NCI-H1105 treated with DMSO at 0.1 percent for 48 hours (cell line): ENCODE measurements at regions not wholly inside any gene's neighbourhood (a gene's known extent, or its start where the extent isn't known, plus 50 kb on each side); places are given as distances from the start of the nearest gene placed in this dataset.

Experiments used
- DNase-seq: peaks from one replicate; lab custom pipeline; 2025; lab: John Stamatoyannopoulos, UW

DNA sequence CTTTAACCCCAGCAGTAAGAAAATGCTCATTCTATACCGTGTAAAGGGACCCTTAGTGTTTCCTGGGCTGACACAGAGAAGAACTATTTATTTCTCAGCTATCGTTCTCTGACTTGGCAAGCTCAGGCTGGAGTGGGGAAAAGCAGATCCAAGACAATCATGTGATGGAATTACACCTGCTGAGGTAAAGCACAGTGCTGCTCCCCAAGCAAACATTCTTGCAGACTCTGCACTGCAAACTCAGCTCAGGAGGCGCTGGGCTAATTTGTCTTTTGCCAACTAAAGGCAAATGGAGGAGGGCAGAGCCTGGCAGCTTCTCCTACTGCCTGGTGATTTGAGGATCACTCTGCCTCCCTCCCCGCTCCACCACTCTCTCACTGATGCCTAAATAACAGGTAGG lies 57.8 kb upstream of the FUT8 start:
- DNase-seq: no peak

DNA sequence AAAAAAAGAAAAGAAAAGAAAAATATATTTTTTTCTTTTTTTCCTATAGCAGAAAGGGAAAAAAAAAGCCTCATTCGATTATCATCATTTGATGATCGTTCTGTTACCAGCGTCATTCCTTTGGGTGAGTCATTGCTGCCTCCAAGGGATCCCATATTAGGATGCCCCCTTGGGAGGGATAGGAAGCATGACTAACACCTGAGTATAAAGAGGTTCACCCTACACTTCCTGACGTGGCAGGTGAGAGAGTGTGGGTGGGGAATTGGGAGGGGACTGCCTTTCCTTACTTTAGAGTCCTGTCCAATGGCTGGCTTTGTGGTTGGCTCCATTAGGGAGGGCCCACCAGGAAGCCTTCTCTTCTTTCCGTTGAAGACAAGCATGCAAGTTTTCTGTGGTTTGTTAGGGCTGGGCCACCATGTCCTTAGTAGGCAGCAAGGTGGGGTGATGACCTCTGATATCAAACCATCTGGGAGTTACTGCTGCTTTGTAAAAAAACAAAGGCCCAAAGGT lies 56.1 kb upstream of the FUT8 start:
- DNase-seq: no peak

DNA sequence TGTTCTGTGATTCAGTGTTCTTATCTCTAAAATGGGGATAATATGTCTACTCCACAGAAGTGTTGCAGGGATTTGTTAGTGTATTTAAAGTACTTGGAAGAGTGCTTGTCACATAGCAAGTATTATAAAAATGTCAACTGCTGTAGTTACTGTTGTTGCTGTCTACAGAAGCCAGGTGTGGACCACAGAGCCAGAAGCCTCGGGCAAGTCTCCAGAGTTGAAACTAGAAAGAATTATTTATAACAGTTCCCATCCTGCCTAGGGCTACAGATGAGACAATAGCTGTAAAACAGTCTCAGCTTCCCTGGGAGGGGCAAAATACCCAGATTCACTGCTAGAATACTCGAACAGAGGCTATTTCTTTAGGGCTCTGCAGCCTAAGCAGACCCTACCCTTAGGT lies 55.4 kb upstream of the FUT8 start:
- no peak for DNase-seq

GRCh38 chr14:65357689-65358088 lies 54.8 kb upstream of the FUT8 start:
- DNase-seq: no peak

DNA sequence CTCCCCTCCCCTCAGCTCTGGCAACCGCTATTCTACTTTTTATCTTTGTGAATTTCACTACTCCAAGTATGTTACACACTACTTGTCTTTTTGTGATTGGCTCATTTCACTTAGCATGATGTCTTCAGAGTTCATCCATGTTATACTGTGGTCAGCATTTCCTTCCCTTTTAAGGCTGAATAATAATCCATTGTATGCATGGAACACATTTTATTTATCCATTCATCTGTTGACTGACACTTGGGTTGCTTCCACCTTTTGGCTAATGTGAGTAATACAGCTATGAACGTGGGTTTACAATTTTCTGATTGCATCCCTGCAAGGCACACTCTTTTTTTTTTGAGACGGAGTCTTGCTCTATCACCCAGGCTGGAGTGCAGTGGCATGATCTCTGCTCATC lies 53.0 kb upstream of the FUT8 start:
- DNase-seq: no peak

DNA sequence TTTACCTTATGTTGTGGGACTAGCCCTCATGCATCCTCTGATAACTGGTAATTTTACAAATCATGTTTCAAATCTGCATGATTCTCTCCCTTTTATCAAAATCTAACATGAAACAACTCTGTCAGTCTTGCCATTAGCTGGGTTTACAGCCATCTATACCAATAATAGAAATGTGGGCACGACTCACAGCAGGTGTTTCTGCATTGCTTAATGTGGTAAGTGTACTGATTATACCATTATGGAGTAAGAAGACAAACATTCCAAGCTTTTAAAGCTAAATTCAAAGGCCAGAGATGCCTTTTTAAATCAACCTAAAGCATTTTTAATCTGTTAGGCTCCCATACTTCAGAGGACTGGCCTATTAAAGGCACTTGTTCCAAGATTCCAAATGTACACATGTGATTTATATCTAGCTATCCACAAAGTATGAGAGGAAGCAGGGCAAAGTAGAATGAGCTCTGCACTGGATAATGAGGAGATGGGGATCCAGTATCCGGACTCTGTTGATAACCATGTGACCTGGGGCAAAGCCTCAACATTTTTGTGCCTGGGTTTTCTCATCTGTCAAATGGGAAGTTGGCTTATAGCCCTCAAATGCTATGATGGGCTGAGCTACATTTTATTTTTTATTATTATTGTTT lies 52.3 kb upstream of the FUT8 start:
- no peak for DNase-seq

GRCh38 chr14:65361920-65362319 lies 50.6 kb upstream of the FUT8 start:
- DNase-seq: no peak
